NCI-H2196 treated with DMSO at 0.1 percent for 48 hours (cell line): ENCODE measurements at regions not wholly inside any gene's neighbourhood (a gene's known extent, or its start where the extent isn't known, plus 50 kb on each side); places are given as distances from the start of the nearest gene placed in this dataset.
"Not testable (repeated sequence)": the region's sequence is repeated elsewhere in the genome, so short reads cannot be mapped to it uniquely, and the experiment has no call there.

Experiments used
- DNase-seq: peaks from one replicate; lab custom pipeline; 2025; ENCODE audit not compliant: unreplicated experiment; lab: John Stamatoyannopoulos, UW

- DNase-seq, result no peak
Measured at GRCh38 chr22:44650806-44651205, 51.2 kb upstream of the PRR5 start.

DNA sequence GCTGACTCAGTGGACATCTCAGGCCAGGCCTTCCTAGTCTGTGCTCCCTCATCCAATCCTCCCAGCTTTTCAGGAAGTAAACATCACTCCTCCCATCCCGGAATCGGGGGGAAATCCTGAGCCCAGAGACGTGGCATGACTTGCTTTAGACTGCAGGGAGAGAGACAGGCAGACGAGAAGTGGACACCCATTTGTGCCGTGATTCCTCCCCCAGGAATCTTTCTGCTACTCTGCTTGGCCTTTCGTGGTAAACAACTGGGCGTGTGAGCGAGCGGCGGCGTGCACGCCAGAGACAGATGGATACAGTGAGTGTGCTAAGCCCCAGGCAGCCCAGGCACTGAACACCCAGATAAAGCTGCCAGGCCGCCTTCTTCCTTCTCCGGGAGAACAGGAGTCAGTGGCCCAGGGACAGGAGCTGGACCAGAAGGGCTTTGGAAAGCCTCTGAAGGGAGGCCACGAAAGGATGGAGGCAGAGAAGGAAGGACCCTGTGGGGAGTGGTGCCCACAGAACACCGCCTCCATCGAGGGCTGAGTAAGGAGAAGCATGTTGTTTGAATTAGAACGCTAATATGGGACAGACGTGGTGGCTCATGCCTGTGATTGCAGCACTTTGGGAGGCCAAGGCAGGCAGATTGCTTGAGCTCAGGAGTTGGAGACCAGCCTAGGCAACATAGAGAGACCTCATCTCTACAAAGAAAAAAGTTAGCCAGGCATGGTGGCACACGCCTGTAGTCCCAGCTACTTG, 53.0 kb upstream of the PRR5 start:
- no peak for DNase-seq

- DNase-seq, result no peak
Measured at GRCh38 chr22:44648085-44648820, 53.8 kb upstream of the PRR5 start.

- DNase-seq, result no peak
Measured at GRCh38 chr22:44647141-44647540, 54.9 kb upstream of the PRR5 start.

DNA sequence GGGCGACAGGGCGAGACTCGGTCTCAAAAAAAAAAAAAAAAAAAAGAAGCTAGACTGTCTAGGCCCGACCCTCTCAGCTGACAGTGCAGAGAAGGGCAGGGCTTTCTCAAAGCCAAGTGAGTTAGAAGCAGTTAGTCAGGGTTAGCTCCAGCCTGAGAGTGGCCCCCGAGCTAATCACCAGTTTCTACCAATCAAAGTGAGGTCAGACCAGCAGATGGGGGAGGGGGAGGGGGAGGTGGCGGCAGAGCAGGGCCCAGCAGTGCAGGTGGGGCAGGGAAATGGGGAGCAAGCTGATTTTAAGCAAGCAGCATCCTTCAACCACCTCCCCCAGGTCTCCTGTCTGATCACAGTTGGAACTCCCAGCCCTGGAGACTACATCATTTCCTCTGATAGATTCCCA, 55.3 kb upstream of the PRR5 start:
- no peak for DNase-seq

DNA sequence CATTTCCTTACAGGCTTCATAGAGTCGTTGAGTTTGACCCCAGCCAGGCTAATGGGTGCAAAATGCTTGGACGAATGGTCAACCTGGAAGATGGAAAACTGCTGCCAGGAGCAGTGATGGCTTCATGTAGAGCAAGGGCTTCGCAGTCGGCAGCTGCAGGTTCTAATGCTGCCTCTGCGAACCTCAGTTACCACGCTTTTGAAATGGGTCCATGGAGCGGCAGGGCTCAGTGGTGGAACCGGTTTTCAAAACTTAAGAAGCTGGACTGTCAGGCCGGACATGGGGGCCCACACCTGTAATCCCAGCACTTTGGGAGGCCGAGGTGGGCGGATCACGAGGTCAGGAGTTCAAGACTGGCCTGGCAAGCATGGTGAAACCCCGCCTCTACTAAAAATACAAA, 55.9 kb upstream of the PRR5 start:
- no peak for DNase-seq

DNA sequence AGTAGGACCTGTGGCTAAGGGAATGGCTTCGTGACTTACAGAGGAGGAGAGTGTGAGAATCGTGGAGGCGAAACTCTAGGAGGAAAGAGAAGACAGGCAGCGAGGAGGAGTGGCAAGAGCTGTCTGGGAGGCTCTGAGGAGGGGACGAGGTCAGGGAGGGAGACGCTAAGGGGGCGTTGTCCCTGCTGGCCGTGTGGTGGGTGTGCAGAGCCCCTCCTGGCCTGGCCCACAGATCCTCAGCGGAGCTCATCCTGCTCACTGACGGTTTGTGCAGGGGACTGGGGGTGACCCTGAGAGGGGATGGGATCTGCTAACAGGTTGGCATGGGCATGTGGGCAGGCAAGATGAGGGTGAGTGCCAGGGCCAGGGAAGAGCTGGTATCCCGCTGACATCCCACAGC, 56.5 kb upstream of the PRR5 start:
- DNase-seq, result no peak

- DNase-seq, result peak; percentile 41
Measured at GRCh38 chr22:44645083-44645482, 56.9 kb upstream of the PRR5 start.

DNA sequence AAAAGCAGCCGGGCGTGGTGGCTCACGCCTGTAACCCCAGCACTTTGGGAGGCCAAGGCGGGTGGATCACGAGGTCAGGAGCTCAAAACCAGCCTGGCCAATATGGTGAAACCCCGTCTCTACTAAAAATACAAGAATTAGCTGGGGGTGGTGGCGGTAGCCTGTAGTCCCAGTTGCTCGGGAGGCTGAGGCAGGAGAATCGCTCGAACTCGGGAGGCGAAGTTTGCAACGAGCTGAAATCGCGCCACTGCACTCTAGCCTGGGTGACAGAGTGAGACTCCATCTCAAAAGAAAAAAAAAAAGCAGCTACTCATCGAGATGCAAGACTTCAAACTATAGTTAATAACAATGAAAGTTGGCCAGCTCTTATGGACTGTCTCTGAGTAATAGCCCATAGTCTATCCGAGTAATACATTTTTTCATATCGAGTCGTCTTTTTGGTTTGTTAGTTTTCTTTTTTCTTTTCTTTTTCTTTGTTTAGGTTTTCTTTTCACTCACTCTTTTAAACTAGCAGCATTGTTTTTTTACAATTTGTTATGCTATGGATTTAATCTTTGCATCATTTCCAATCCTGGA, 58.4 kb upstream of the PRR5 start:
- not testable (repeated sequence) for DNase-seq

DNA sequence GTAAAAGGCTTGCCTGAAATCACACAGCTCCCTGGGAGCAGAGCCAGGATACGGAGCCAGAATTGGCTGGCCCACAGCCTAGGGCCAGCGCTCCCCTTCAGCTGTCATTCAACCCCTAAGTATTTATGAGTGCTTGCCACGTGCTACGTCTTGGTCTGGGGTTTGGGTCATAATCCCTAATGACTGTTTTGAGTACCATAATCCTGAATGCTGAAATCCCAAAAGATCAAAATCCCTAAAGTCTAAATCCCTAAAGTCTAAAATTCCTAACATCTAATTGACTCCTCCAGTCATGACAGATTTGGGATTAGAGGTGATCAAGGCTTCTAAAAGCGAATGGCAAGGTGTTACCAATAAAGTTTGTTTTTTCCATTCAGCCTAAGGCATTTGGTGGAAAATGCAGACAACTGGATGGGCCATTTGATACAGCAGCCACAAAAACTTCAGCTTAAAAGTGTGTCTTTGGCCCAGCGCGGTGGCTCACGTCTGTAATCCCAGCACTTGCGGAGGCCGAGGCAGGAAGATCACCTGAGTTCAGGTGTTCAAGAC, 59.8 kb upstream of the PRR5 start:
- DNase-seq, result no peak

DNA sequence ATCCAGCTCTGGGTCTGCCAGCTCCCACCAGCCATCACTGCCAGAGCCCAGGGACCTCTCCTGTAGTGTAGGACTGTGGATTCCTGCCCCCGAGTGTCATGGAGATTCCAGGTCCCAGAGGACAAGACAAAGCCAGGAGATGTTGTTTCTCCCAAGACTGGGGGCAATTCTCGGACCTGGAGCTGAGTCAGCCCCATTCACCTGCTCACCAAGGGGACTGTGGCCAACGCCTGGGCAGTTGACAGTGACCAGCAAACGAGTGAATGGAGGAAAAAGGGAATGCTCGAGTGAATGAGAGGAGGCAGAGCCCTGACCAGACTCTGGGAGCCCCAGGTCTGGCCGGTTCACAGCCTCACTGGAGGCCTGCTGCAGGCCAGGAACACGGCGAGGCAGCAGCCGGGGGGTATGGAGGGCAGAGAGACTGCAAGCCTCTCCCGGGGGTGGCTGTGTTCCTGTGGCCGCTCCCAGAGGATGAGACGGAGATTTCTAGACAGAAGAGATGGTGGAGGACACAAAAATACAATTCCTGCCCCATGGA, 61.3 kb upstream of the PRR5 start:
- no peak for DNase-seq

DNA sequence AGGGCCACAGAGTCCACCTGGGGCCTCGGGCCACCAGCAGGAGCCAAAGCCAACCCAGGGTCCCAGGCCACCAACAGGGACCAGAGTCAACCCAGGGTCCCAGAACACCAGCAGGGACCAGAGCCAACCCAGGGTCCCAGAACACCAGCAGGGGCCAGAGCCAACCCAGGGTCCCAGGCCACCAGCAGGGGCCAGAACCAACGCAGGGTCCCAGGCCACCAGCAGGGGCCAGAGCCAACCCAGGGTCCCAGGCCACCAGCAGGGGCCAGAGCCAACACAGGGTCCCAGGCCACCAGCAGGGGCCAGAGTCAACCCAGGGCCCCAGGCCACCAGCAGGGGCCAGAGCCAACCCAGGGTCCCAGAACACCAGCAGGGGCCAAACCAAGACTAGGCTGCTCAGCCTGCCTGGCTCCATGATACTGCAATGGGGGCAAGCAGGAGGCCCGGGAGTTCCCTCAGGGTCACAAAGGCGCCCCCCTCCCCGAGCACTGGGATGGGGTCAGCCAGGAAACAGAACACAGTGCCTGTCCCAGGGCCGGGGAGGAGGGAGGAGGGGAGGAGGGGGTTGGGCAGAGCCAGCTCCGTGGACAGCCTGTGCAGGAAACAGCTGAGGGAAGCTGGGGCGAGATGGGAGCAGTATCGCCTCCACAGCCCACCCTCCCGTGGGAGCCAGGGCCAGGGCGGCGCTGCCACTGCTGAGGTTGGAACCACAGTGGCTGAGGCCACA, 62.0 kb upstream of the PRR5 start:
- DNase-seq, result no peak

DNA sequence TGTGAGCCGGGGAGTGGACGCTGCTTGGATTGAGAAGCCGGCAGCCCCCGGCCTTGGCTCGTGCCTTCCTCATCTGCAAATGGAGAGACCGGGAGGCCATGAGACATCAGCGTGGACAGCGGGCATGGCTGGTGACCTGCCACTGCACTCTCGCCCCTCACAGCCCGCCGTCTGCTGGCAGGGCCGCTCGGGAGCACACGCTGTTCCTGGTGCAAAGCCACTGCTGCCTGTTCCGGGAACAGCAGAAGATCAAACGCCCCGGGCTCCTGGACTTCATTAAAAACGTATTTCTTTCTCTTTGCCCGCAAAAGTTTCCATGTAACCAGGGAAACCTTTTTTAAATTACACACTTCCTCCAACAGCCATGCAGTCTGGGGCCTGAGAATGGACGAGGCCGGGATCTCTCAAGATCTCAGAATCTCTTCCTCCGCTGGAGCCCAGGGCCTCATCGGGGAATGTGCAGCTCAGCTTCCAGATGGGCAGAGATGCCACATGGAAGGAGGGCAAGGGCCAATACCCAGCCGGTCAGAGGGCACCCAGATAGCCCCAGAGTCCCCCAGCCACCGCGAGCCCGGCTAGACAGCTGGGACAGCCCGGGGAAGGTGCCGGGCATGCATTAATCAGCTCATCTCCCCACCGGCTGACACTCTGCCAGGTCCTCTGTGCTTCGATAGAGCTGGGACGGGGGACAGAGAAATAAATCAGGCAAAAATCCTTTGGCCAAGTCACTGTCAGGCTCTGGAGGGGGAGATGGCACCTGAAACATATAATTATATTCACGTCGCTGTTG, 62.8 kb upstream of the PRR5 start:
- no peak for DNase-seq

GRCh38 chr22:44636502-44637206, 65.3 kb upstream of the PRR5 start:
- not testable (repeated sequence) for DNase-seq

DNA sequence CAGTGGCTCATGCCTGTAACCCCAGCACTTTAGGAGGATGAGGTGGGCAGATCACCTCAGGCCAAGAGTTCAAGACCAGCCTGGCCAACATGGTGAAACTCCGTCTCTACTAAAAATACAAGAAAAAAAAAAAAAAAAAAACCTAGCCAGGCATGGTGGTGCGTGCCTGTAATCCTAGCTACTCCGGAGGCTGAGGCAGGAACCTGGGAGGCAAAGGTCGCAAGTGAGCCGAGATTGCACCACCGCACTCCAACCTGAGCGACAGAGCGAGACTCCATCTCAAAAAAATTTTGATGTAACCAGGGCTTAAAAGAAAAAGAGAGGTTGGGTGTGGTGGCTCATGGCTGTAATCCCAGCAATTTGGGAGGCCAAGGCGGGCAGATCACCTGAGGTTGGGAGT, 66.4 kb upstream of the PRR5 start:
- DNase-seq, result not testable (repeated sequence)

GRCh38 chr22:44634426-44635321, 67.3 kb upstream of the PRR5 start:
- DNase-seq, result no peak

GRCh38 chr22:44633647-44634046, 68.4 kb upstream of the PRR5 start:
- DNase-seq, result no peak

- no peak for DNase-seq
Measured at GRCh38 chr22:44632541-44633396, 69.2 kb upstream of the PRR5 start.
